ENCODE measurements at regions not wholly inside any gene's neighbourhood (a gene's known extent, or its start where the extent isn't known, plus 50 kb on each side); places are given as distances from the start of the nearest gene placed in this dataset.
A peak's percentile ranks its signal among the peaks of the same experiment; 100 is the strongest.

DNA sequence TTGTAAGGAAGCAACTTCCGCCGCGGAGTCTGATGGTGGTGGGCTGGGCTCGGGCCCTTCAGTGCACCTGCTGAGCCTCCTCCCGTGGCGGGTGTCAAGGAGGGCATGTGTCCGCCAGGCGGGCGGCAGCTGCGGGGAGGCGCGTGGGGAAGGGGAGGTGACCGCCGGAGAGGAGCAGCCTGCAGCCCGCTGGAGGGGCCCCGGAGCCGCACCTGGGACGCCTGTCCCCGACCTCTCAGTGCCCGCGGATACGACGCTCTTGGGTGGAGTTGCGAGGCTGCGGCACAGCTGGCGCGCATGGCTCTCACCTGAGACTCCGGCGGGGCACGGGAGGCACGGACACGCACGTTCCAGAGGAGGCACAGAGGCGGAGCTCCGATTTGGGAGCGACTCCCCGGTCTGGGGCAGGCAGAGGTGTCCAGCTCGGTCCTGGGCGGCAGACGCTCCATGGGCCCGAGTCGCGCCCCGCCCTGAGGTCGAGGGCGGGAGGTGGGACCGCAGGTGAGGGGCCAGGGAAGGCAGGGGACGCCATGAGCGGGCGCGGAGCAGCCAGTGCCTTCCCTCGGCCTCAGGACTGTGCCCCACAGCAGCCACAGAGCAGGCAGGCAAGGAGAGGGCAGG lies 50.2 kb upstream of the PRR20G start:
- intact Hi-C loops (cut with DNase I), result no loop called here
- 10 to 12% methylated on average over 52 of the region's 52 CpGs for WGBS, 2 donors

More for the DNA sequence above, 50.2 kb upstream of the PRR20G start:
- TF ChIP-seq, protein P1, sequence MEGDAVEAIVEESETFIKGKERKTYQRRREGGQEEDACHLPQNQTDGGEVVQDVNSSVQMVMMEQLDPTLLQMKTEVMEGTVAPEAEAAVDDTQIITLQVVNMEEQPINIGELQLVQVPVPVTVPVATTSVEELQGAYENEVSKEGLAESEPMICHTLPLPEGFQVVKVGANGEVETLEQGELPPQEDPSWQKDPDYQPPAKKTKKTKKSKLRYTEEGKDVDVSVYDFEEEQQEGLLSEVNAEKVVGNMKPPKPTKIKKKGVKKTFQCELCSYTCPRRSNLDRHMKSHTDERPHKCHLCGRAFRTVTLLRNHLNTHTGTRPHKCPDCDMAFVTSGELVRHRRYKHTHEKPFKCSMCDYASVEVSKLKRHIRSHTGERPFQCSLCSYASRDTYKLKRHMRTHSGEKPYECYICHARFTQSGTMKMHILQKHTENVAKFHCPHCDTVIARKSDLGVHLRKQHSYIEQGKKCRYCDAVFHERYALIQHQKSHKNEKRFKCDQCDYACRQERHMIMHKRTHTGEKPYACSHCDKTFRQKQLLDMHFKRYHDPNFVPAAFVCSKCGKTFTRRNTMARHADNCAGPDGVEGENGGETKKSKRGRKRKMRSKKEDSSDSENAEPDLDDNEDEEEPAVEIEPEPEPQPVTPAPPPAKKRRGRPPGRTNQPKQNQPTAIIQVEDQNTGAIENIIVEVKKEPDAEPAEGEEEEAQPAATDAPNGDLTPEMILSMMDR (IDR thresholded peaks at IDR 0.05), result no peak
- ATAC-seq, result no peak
- peaks cover 0 to 82% (median 71%) of the 10 kb centered on the region in 7 donors for H3K27me3 ChIP-seq
- H3K27ac ChIP-seq, result no peak overlapping the region
- H3K4me1 ChIP-seq, result no peaks in the 10 kb centered on the region
- no peaks in the 10 kb centered on the region for H3K36me3 ChIP-seq
- no peak for DNase-seq
- peaks cover 0 to 25% (median 16%) of the 10 kb centered on the region in 11 donors for H3K9me3 ChIP-seq
- H3K4me3 ChIP-seq, result peak overlapping the region in 1 of 10 donors; percentile 7
